CD14-positive monocyte (primary cell): ENCODE measurements at regions not wholly inside any gene's neighbourhood (a gene's known extent, or its start where the extent isn't known, plus 50 kb on each side); places are given as distances from the start of the nearest gene placed in this dataset.

Experiments used
- DNase-seq, 3 donors: peaks; one replicate each; pipeline ENCODE4 v3.0.0-alpha.2; 2011 to 2022
- H2AFZ ChIP-seq: 2 replicates; pipeline ENCODE4 v1.6.0; 2012; ENCODE audit warnings: mild to moderate bottlenecking, low read depth, low read length, inconsistent platforms; ENCODE audit not compliant: insufficient read depth, poor library complexity, severe bottlenecking
- H3K27ac ChIP-seq, 2 donors: 1 replicate in 1 of 2; 2 replicates in 1 of 2; pipeline ENCODE4 v1.5.1; 2012 to 2013; ENCODE audit warnings: low read length in 2 of 2, control low read depth in 1 of 2, inconsistent platforms in 1 of 2, low read depth in 1 of 2, mild to moderate bottlenecking in 1 of 2
- H3K27me3 ChIP-seq, 2 donors: one replicate each; pipeline versions ENCODE4 v1.6.0 to v1.6.1; 2011 to 2013; ENCODE audit warnings: low read length in 2 of 2; ENCODE audit not compliant: control insufficient read depth in 2 of 2, insufficient read depth in 2 of 2
- H3K36me3 ChIP-seq, 2 donors: replicated peaks in 1 of 2; 1 replicate in 1 of 2; 2 replicates in 1 of 2; pipeline versions ENCODE4 v1.5.1 to v1.6.1; 2012 to 2013; ENCODE audit warnings: low read length in 2 of 2, control low read depth in 1 of 2, inconsistent platforms in 1 of 2, mild to moderate bottlenecking in 1 of 2; ENCODE audit not compliant: insufficient read depth in 2 of 2, control insufficient read depth in 1 of 2
- H3K4me1 ChIP-seq, 2 donors: 1 replicate in 1 of 2; 2 replicates in 1 of 2; pipeline versions ENCODE4 v1.5.1 to v1.6.1; 2012 to 2013; ENCODE audit warnings: low read length in 2 of 2, control low read depth in 1 of 2, inconsistent platforms in 1 of 2, mild to moderate bottlenecking in 1 of 2, moderate library complexity in 1 of 2; ENCODE audit not compliant: insufficient read depth in 2 of 2, control insufficient read depth in 1 of 2
- H3K4me2 ChIP-seq: replicated peaks from 2 replicates; pipeline ENCODE3; 2012; ENCODE audit warnings: low read length, moderate library complexity, mild to moderate bottlenecking; ENCODE audit not compliant: poor library complexity, severe bottlenecking; ENCODE audit errors: extremely low read depth
- H3K4me3 ChIP-seq, 3 experiments: fragments of 200-600 bp in 1 of 3; sonication (generic) in 1 of 3; replicated peaks in 1 of 3; 1 replicate in 2 of 3; 2 replicates in 1 of 3; pipeline ENCODE4 v1.5.1; 2011 to 2013; ENCODE audit warnings: low read length in 3 of 3, mild to moderate bottlenecking in 3 of 3, control low read depth in 2 of 3, low read depth in 2 of 3, inconsistent platforms in 1 of 3, moderate library complexity in 1 of 3
- H3K79me2 ChIP-seq: 2 replicates; pipeline ENCODE4 v1.6.0; 2012; ENCODE audit warnings: mild to moderate bottlenecking, control low read depth, inconsistent platforms, low read length, moderate library complexity; ENCODE audit not compliant: insufficient read depth
- H3K9ac ChIP-seq: 2 replicates; pipeline ENCODE4 v1.6.0; 2017; ENCODE audit warnings: low read length, mild to moderate bottlenecking; ENCODE audit not compliant: insufficient read depth, poor library complexity, severe bottlenecking
- H3K9me3 ChIP-seq, 2 donors: replicated peaks in 1 of 2; 1 replicate in 1 of 2; 2 replicates in 1 of 2; pipeline versions ENCODE4 v1.5.1 to v1.6.1; 2012 to 2013; ENCODE audit warnings: low read length in 2 of 2, control low read depth in 1 of 2; ENCODE audit not compliant: control insufficient read depth in 1 of 2, insufficient read depth in 1 of 2
- H4K20me1 ChIP-seq: 2 replicates; pipeline ENCODE4 v1.6.0; 2012; ENCODE audit warnings: mild to moderate bottlenecking, low read length, control low read depth, moderate library complexity; ENCODE audit not compliant: insufficient read depth
- H3K27ac Mint-ChIP-seq, 7 donors: one replicate each; pipeline ENCODE4 v1.8.0; 2020; ENCODE audit warnings: mild to moderate bottlenecking in 7 of 7, mixed read lengths in 7 of 7, moderate library complexity in 6 of 7, inconsistent platforms in 2 of 7
- H3K27me3 Mint-ChIP-seq, 3 donors: one replicate each; pipeline ENCODE4 v1.8.0; 2021 to 2022; ENCODE audit warnings: low read depth in 3 of 3, mild to moderate bottlenecking in 3 of 3, mixed read lengths in 3 of 3, moderate library complexity in 3 of 3, inconsistent platforms in 1 of 3
- H3K36me3 Mint-ChIP-seq, 2 donors: one replicate each; pipeline ENCODE4 v1.8.0; 2020; ENCODE audit warnings: mixed read lengths in 2 of 2, inconsistent platforms in 1 of 2, mild to moderate bottlenecking in 1 of 2
- H3K4me1 Mint-ChIP-seq: one replicate; pipeline ENCODE4 v1.8.0; 2020; ENCODE audit warnings: mild to moderate bottlenecking, mixed read lengths
- H3K4me3 Mint-ChIP-seq, 2 donors: one replicate each; pipeline ENCODE4 v1.8.0; 2020; ENCODE audit warnings: mild to moderate bottlenecking in 2 of 2, mixed read lengths in 2 of 2, moderate library complexity in 1 of 2
- H3K9me3 Mint-ChIP-seq, 7 donors: one replicate each; pipeline ENCODE4 v1.8.0; 2020 to 2022; ENCODE audit warnings: mixed read lengths in 7 of 7, mild to moderate bottlenecking in 6 of 7, moderate library complexity in 6 of 7, inconsistent platforms in 2 of 7
- WGBS: methylation state at CpG from one replicate; pipeline ENCODE4 v1.1.5; 2013; ENCODE audit warnings: missing lambda C conversion rate; ENCODE audit not compliant: insufficient coverage; 5-methylcytosine and 5-hydroxymethylcytosine counted together
- intact Hi-C, 2 donors: fragments of 100-400 bp; cut with micrococcal nuclease; formaldehyde crosslinking; loops; one replicate each; pipeline versions ENCODE4 v1.15.0 to v1.15.1; 2023
- TF ChIP-seq, protein P1 (sequence below): fragments of 200-600 bp; IDR thresholded peaks from one replicate; pipeline ENCODE4 v1.8.0; 2022; ENCODE audit warnings: antibody characterized with exemption, mild to moderate bottlenecking

- Histone ChIP-seq H3K27me3 (peaks cover 0 to 2% of the 10 kb centered on the region in 2 donors), H3K36me3 (no peaks in the 10 kb centered on the region), H4K20me1 (no peaks in the 10 kb centered on the region), H3K4me1 (no peaks in the 10 kb centered on the region), H3K27ac (no peak overlapping the region), H2AFZ (no peak overlapping the region), H3K9ac (no peak overlapping the region), H3K9me3 (no peaks in the 10 kb centered on the region), H3K4me2 (no peak overlapping the region), H3K79me2 (no peaks in the 10 kb centered on the region), H3K4me3 (no peak overlapping the region)
- Mint-ChIP-seq H3K27me3 (peaks cover 0 to 2% (median 1%) of the 10 kb centered on the region in 3 donors), H3K36me3 (no peaks in the 10 kb centered on the region), H3K27ac (no peak overlapping the region), H3K4me1 (no peaks in the 10 kb centered on the region), H3K9me3 (peaks cover 0 to 8% (median 0%) of the 10 kb centered on the region in 7 donors), H3K4me3 (no peak overlapping the region)
- intact Hi-C loops = no loop called here
- TF ChIP-seq, protein P1, sequence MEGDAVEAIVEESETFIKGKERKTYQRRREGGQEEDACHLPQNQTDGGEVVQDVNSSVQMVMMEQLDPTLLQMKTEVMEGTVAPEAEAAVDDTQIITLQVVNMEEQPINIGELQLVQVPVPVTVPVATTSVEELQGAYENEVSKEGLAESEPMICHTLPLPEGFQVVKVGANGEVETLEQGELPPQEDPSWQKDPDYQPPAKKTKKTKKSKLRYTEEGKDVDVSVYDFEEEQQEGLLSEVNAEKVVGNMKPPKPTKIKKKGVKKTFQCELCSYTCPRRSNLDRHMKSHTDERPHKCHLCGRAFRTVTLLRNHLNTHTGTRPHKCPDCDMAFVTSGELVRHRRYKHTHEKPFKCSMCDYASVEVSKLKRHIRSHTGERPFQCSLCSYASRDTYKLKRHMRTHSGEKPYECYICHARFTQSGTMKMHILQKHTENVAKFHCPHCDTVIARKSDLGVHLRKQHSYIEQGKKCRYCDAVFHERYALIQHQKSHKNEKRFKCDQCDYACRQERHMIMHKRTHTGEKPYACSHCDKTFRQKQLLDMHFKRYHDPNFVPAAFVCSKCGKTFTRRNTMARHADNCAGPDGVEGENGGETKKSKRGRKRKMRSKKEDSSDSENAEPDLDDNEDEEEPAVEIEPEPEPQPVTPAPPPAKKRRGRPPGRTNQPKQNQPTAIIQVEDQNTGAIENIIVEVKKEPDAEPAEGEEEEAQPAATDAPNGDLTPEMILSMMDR = no peak
- DNase-seq = no peak
- WGBS = 0% methylated on average over 1 of the region's 5 CpGs
Observed at GRCh38 chr16:77509051-77509450, 74.2 kb upstream of the ADAMTS18 start.

- Histone ChIP-seq H3K9me3 (no peaks in the 10 kb centered on the region), H2AFZ (no peak overlapping the region), H4K20me1 (no peaks in the 10 kb centered on the region), H3K27me3 (peaks cover 0 to 2% of the 10 kb centered on the region in 2 donors), H3K36me3 (no peaks in the 10 kb centered on the region), H3K79me2 (no peaks in the 10 kb centered on the region), H3K4me3 (no peak overlapping the region), H3K9ac (no peak overlapping the region), H3K4me1 (no peaks in the 10 kb centered on the region), H3K4me2 (no peak overlapping the region), H3K27ac (no peak overlapping the region)
- intact Hi-C loops = no loop called here
- Mint-ChIP-seq H3K9me3 (peaks cover 0 to 6% (median 0%) of the 10 kb centered on the region in 7 donors), H3K36me3 (no peaks in the 10 kb centered on the region), H3K4me3 (no peak overlapping the region), H3K4me1 (no peaks in the 10 kb centered on the region), H3K27ac (no peak overlapping the region), H3K27me3 (peaks cover 0 to 2% (median 1%) of the 10 kb centered on the region in 3 donors)
- WGBS = 35% methylated on average over 3 of the region's 6 CpGs
- DNase-seq = no peak
- TF ChIP-seq, protein P1 = no peak
Observed at GRCh38 chr16:77509796-77510195, 75.0 kb upstream of the ADAMTS18 start.
